PC-9 (cell line): ENCODE measurements at regions not wholly inside any gene's neighbourhood (a gene's known extent, or its start where the extent isn't known, plus 50 kb on each side); places are given as distances from the start of the nearest gene placed in this dataset.
A peak's percentile ranks its signal among the peaks of the same experiment; 100 is the strongest.

Experiments
- CTCF ChIP-seq: fragments of 200-600 bp; sonication (generic); conservative IDR thresholded peaks from 2 replicates; pipeline ENCODE4 v1.6.1; 2017; ENCODE audit warnings: mixed run types, antibody characterized with exemption, mild to moderate bottlenecking, moderate library complexity
- EZH2 ChIP-seq: fragments of 200-600 bp; sonication (generic); IDR thresholded peaks from 2 replicates; pipeline ENCODE4 v1.8.0; 2017; ENCODE audit warnings: antibody characterized with exemption, low read depth

GRCh38 chr5:57338068-57338867 lies 144.3 kb downstream of the ACTBL2 start:
- TF ChIP-seq CTCF (peak; percentile 50), EZH2 (no peak)
